Omental fat pad (tissue), 3 donors: ENCODE measurements at regions not wholly inside any gene's neighbourhood (a gene's known extent, or its start where the extent isn't known, plus 50 kb on each side); places are given as distances from the start of the nearest gene placed in this dataset.
A peak's percentile ranks its signal among the peaks of the same experiment; 100 is the strongest.

Experiments
- ATAC-seq: fragments of 150-250 bp; one replicate; pipeline ENCODE4 v1.9.1; 2016; ENCODE audit warnings: mild to moderate bottlenecking, moderate library complexity; ENCODE audit not compliant: low FRiP score
- DNase-seq: peaks from one replicate; pipeline ENCODE4 v3.0.0-alpha.2; 2019; ENCODE audit warnings: low spot score
- CTCF ChIP-seq, 3 donors: fragments of 450-650 bp; IDR thresholded peaks; one replicate each; pipeline ENCODE4 v1.5.1; 2016 to 2017; ENCODE audit warnings: antibody characterized with exemption in 3 of 3, mild to moderate bottlenecking in 3 of 3, moderate library complexity in 2 of 3

DNA sequence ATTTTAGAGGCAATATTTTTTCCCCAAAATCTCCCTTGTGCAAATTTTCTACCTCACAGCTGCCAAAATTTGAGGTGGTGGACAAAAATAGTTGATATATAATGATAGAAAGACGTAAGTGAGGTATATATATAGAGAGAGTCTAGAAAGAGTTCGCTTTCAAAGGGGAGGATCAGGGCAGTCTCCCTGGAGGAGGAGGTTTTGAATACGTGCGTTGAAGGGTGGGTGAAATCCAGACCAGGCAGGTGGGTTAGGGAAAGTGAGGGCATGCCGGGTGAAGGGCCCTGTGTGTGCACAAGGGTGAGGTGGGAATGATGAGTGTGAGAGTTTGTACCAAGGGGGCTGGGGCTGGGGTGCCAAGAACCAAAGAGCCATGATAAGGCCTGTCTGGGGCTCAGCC lies 100.2 kb downstream of the CEBPB start:
- ATAC-seq, result no peak
- no peak for TF ChIP-seq CTCF (IDR thresholded peaks at IDR 0.05)
- DNase-seq, result no peak

- no peak for DNase-seq
- no peak for TF ChIP-seq CTCF (IDR thresholded peaks at IDR 0.05)
- no peak for ATAC-seq
Measured at GRCh38 chr20:50291254-50292078, 100.8 kb downstream of the CEBPB start.

- no peak for TF ChIP-seq CTCF (IDR thresholded peaks at IDR 0.05)
- no peak for ATAC-seq
- no peak for DNase-seq
Measured at GRCh38 chr20:50292079-50292590, 101.5 kb downstream of the CEBPB start.

GRCh38 chr20:50292591-50293283 lies 102.1 kb downstream of the CEBPB start:
- no peak for TF ChIP-seq CTCF (IDR thresholded peaks at IDR 0.05)
- ATAC-seq (peak; percentile 74), DNase-seq (peak; percentile 92)

GRCh38 chr20:50293284-50294139 lies 102.9 kb downstream of the CEBPB start:
- no peak for ATAC-seq
- no peak for DNase-seq
- no peak for TF ChIP-seq CTCF (IDR thresholded peaks at IDR 0.05)

DNA sequence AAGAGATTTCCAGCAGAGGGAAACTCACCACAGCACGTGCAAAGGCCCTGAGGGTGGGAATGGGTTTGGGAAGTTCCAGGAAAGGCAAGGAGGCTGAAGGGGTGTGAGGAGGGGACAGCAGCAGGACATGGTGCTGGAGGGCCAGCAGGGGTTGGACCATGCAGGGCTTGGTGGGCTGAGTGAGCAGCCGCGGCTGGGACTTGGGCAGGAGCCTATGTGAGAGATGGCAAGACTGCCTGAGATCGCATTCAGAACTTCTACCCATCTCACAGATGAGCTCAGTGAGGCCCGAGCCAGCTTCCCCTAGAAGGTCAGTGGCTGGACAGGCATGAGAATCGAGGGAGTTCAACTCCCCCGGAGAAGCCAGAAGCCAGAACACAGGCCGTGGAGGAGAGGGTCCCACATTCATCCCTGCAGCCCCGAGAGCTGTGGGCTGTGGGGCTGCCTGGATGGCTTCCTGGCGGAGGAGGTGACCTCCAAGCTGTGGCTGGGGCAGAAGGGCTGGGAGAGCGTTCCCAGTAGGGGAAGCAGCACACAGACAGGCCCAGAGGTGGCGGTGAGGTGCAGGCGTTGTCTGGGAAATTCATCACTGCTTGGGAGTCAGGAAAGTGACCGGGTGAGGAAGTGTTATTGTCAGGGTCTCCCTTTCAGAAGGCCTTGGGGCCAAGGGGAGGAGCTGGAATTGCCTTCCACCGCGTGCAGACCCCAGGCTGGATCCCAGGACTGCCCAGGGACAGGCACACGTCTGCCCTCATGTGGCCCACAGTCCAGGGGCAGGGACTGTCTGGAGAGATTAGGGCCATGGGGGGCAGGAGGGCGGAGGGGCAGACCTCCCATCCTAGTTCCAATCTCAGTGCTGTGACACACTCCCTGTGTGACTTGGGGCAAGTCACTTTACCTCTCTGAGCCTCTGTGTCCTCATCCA lies 103.8 kb downstream of the CEBPB start:
- TF ChIP-seq CTCF (IDR thresholded peaks at IDR 0.05), result no peak
- ATAC-seq (no peak), DNase-seq (no peak)
